H1 (cell line): ENCODE measurements at regions not wholly inside any gene's neighbourhood (a gene's known extent, or its start where the extent isn't known, plus 50 kb on each side); places are given as distances from the start of the nearest gene placed in this dataset.
"Not testable (repeated sequence)": the region's sequence is repeated elsewhere in the genome, so short reads cannot be mapped to it uniquely, and the experiment has no call there.

ENCODE experiments used
- CHD2 ChIP-seq: IDR thresholded peaks from 2 replicates; pipeline ENCODE4 v1.6.1; 2012; ENCODE audit warnings: low read length, improper control_type of control experiment
- FOSL1 ChIP-seq: IDR thresholded peaks from 2 replicates; pipeline ENCODE4 v1.6.1; 2011; ENCODE audit warnings: mild to moderate bottlenecking, low read depth, low read length, moderate library complexity; ENCODE audit not compliant: insufficient read depth
- GABPA ChIP-seq: IDR thresholded peaks from 2 replicates; pipeline ENCODE4 v1.6.1; 2011; ENCODE audit warnings: mild to moderate bottlenecking, low read length, moderate library complexity, borderline replicate concordance; ENCODE audit not compliant: insufficient read depth
- JUND ChIP-seq: IDR thresholded peaks from 2 replicates; pipeline ENCODE4 v1.6.1; 2011; ENCODE audit warnings: mild to moderate bottlenecking, improper control_type of control experiment, low read length
- NANOG ChIP-seq: IDR thresholded peaks from 2 replicates; pipeline ENCODE4 v1.6.1; 2011; ENCODE audit warnings: low read length, low read depth, mild to moderate bottlenecking, inconsistent platforms; ENCODE audit not compliant: insufficient read depth, poor library complexity, severe bottlenecking
- POLR2AphosphoS5 ChIP-seq: IDR thresholded peaks from 2 replicates; pipeline ENCODE4 v1.6.1; 2011; ENCODE audit warnings: low read depth, low read length
- POU5F1 ChIP-seq: IDR thresholded peaks from 2 replicates; pipeline ENCODE4 v1.6.1; 2011; ENCODE audit warnings: low read depth, mild to moderate bottlenecking, low read length, moderate library complexity
- SIN3A ChIP-seq, 2 experiments: IDR thresholded peaks in 1 of 2; conservative IDR thresholded peaks in 1 of 2; 2 replicates each; pipeline ENCODE4 v1.6.1; 2011 to 2012; ENCODE audit warnings: low read length in 2 of 2, improper control_type of control experiment in 1 of 2, low read depth in 1 of 2, mild to moderate bottlenecking in 1 of 2
- TBP ChIP-seq: IDR thresholded peaks from 2 replicates; pipeline ENCODE4 v1.6.1; 2011; ENCODE audit warnings: low read depth, low read length, improper control_type of control experiment
- YY1 ChIP-seq: IDR thresholded peaks from 2 replicates; pipeline ENCODE4 v1.6.1; 2011; ENCODE audit warnings: low read depth, mild to moderate bottlenecking, low read length
- ZNF274 ChIP-seq: IDR thresholded peaks from 2 replicates; pipeline ENCODE4 v1.7.0; 2012; ENCODE audit warnings: low read length, borderline replicate concordance; ENCODE audit errors: extremely low read depth
- TF ChIP-seq, protein P1 (sequence below), 3 experiments: IDR thresholded peaks; 1 replicate in 2 of 3; 2 replicates in 1 of 3; pipeline versions ENCODE4 v1.5.1 to v1.6.1; 2011; ENCODE audit warnings: low read length in 3 of 3, mild to moderate bottlenecking in 3 of 3, inconsistent platforms in 2 of 3, low read depth in 1 of 3, moderate library complexity in 1 of 3; ENCODE audit not compliant: insufficient read depth in 1 of 3; ENCODE audit errors: control extremely low read depth in 1 of 3
- TF ChIP-seq, protein P2 (sequence below): IDR thresholded peaks from 2 replicates; pipeline ENCODE4 v1.6.1; 2012; ENCODE audit warnings: inconsistent platforms
- TF ChIP-seq, protein P3 (sequence below): IDR thresholded peaks from 2 replicates; pipeline ENCODE4 v1.6.1; 2012; ENCODE audit warnings: inconsistent platforms

DNA sequence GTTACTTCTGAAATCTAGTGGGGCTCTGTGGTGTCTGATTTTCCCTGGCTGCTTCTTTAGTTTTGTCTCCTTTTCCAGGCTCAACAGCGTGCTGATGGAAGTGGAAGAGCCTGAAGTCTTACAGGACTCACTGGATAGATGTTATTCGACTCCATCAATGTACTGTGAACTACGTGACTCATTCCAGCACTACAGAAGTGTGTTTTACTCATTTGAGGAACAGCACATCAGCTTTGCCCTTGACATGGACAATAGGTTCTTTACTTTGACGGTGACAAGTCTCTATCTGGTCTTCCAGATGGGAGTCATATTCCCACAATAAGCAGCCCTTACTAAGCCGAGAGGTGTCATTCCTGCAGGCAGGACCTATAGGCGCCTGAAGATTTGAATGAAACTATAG lies 51.1 kb downstream of the NBPF8 start:
- not testable (repeated sequence) for TF ChIP-seq JUND; YY1; TBP; POU5F1; GABPA; POLR2AphosphoS5; CHD2; ZNF274; SIN3A (conservative IDR thresholded peaks at IDR 0.05 in 1 of 2, IDR thresholded peaks at IDR 0.05 in 1 of 2; ENCODE audit: low read depth in 1 of 2, low read length in 2 of 2); NANOG; FOSL1
- TF ChIP-seq, protein P1, sequence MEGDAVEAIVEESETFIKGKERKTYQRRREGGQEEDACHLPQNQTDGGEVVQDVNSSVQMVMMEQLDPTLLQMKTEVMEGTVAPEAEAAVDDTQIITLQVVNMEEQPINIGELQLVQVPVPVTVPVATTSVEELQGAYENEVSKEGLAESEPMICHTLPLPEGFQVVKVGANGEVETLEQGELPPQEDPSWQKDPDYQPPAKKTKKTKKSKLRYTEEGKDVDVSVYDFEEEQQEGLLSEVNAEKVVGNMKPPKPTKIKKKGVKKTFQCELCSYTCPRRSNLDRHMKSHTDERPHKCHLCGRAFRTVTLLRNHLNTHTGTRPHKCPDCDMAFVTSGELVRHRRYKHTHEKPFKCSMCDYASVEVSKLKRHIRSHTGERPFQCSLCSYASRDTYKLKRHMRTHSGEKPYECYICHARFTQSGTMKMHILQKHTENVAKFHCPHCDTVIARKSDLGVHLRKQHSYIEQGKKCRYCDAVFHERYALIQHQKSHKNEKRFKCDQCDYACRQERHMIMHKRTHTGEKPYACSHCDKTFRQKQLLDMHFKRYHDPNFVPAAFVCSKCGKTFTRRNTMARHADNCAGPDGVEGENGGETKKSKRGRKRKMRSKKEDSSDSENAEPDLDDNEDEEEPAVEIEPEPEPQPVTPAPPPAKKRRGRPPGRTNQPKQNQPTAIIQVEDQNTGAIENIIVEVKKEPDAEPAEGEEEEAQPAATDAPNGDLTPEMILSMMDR (IDR thresholded peaks at IDR 0.05; ENCODE audit: control extremely low read depth in 1 of 3, insufficient read depth in 1 of 3, low read depth in 1 of 3, low read length in 3 of 3) = not testable (repeated sequence)
- TF ChIP-seq, protein P2, sequence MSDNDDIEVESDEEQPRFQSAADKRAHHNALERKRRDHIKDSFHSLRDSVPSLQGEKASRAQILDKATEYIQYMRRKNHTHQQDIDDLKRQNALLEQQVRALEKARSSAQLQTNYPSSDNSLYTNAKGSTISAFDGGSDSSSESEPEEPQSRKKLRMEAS = not testable (repeated sequence)
- TF ChIP-seq, protein P3, sequence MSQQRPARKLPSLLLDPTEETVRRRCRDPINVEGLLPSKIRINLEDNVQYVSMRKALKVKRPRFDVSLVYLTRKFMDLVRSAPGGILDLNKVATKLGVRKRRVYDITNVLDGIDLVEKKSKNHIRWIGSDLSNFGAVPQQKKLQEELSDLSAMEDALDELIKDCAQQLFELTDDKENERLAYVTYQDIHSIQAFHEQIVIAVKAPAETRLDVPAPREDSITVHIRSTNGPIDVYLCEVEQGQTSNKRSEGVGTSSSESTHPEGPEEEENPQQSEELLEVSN = not testable (repeated sequence)
